CD4-positive, alpha-beta T cell (primary cell): ENCODE measurements at regions not wholly inside any gene's neighbourhood (a gene's known extent, or its start where the extent isn't known, plus 50 kb on each side); places are given as distances from the start of the nearest gene placed in this dataset.

ENCODE experiments used
- ATAC-seq: fragments of 200-7000 bp; cut with Tn5 transposase; one replicate; pipeline ENCODE4 v1.10.0; 2022; ENCODE audit warnings: mild to moderate bottlenecking; ENCODE audit not compliant: poor library complexity
- CTCF ChIA-PET: fragments of 350-600 bp; sonication (Branson Sonifier 250); formaldehyde crosslinking; loops from one replicate; lab custom pipeline; 2021; ENCODE audit warnings: antibody characterized with exemption, inconsistent platforms; lab: Charles Lee
- POLR2A ChIA-PET: fragments of 350-600 bp; sonication (Branson Sonifier 250); formaldehyde crosslinking; loops from one replicate; lab custom pipeline; 2021; ENCODE audit warnings: antibody characterized with exemption, inconsistent platforms; lab: Charles Lee
- DNase-seq, 14 experiments: peaks; one replicate each; pipeline ENCODE4 v3.0.0-alpha.2; 2013 to 2020; ENCODE audit warnings: mixed read lengths in 2 of 14
- H3K27ac ChIP-seq, 2 donors: one replicate each; pipeline versions ENCODE4 v1.5.1 to v1.7.0; 2013; ENCODE audit warnings: low read length in 2 of 2, low read depth in 1 of 2, mild to moderate bottlenecking in 1 of 2
- H3K27me3 ChIP-seq, 2 experiments: 1 replicate in 1 of 2; 2 replicates in 1 of 2; pipeline versions ENCODE4 v1.6.1 to v1.7.0; 2013; ENCODE audit warnings: low read length in 2 of 2, control low read depth in 1 of 2, mild to moderate bottlenecking in 1 of 2, moderate library complexity in 1 of 2; ENCODE audit not compliant: insufficient read depth in 2 of 2, control insufficient read depth in 1 of 2
- H3K36me3 ChIP-seq: one replicate; pipeline ENCODE4 v1.6.1; 2013; ENCODE audit warnings: low read length, control low read depth; ENCODE audit not compliant: insufficient read depth
- H3K4me1 ChIP-seq: one replicate; pipeline ENCODE4 v1.6.1; 2013; ENCODE audit warnings: low read length, control low read depth; ENCODE audit not compliant: insufficient read depth
- H3K4me3 ChIP-seq: one replicate; pipeline ENCODE4 v1.5.1; 2013; ENCODE audit warnings: mild to moderate bottlenecking, low read length, moderate library complexity
- H3K9me3 ChIP-seq, 2 experiments: 1 replicate in 1 of 2; 2 replicates in 1 of 2; pipeline versions ENCODE4 v1.6.1 to v1.7.0; 2013; ENCODE audit warnings: low read length in 2 of 2, mild to moderate bottlenecking in 2 of 2, control low read depth in 1 of 2, moderate library complexity in 1 of 2; ENCODE audit not compliant: control insufficient read depth in 1 of 2, insufficient read depth in 1 of 2
- H3K27ac Mint-ChIP-seq: one replicate; pipeline ENCODE4 v1.8.0; 2020; ENCODE audit warnings: mixed read lengths
- H3K27me3 Mint-ChIP-seq: one replicate; pipeline ENCODE4 v1.8.0; 2021; ENCODE audit warnings: mixed read lengths
- H3K36me3 Mint-ChIP-seq: one replicate; pipeline ENCODE4 v1.8.0; 2021; ENCODE audit warnings: low read depth, mixed read lengths
- H3K4me1 Mint-ChIP-seq: one replicate; pipeline ENCODE4 v1.8.0; 2021; ENCODE audit warnings: low read depth, mixed read lengths
- H3K4me3 Mint-ChIP-seq: one replicate; pipeline ENCODE4 v1.8.0; 2020; ENCODE audit warnings: mild to moderate bottlenecking, mixed read lengths
- H3K9me3 Mint-ChIP-seq: one replicate; pipeline ENCODE4 v1.8.0; 2020; ENCODE audit warnings: mixed read lengths
- intact Hi-C, 2 experiments: fragments of 100-400 bp; cut with DNase I in 1 of 2; cut with micrococcal nuclease in 1 of 2; formaldehyde crosslinking; loops; one replicate each; pipeline versions ENCODE4 v1.15.1 to v1.9.0; 2023 to 2025; cut with DNase I, micrococcal nuclease
- TF ChIP-seq, protein P1 (sequence below): fragments of 200-600 bp; IDR thresholded peaks from one replicate; pipeline ENCODE4 v1.8.0; 2022; ENCODE audit warnings: antibody characterized with exemption, mild to moderate bottlenecking

DNA sequence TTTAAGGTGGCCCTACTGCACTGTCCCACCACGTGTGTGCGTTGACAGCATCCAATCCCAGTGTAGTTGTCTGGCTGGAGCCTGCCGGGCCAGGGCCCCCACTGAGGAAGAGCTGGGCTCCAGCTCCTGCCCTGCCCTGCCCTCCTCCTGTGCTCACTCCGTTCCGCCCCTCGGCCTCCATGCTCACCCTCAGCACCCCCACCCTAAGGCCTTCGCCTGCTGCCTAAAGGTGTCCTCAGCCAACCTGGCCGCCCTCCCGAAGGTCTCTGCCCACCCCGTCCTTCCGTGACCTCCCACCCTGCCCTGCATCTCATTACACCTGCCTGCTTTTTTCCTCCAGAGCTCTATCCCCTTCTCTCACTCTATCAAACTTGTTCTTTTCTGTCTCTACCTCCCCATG lies 118.0 kb downstream of the TPRA1 start:
- H3K9me3 ChIP-seq: peaks cover 0 to 13% of the 10 kb centered on the region in 2 experiments
- intact Hi-C loops: no loop called here
- H3K4me3 ChIP-seq: no peak overlapping the region
- Mint-ChIP-seq H3K4me1 (no peaks in the 10 kb centered on the region), H3K27me3 (peaks cover 15% of the 10 kb centered on the region), H3K36me3 (no peaks in the 10 kb centered on the region), H3K9me3 (no peaks in the 10 kb centered on the region), H3K27ac (no peak overlapping the region), H3K4me3 (no peak overlapping the region)
- DNase-seq: no peak
- no peak for ATAC-seq
- ChIA-PET POLR2A (no interaction called here), CTCF (no interaction called here)
- H3K36me3 ChIP-seq: no peaks in the 10 kb centered on the region
- H3K4me1 ChIP-seq: no peaks in the 10 kb centered on the region
- H3K27ac ChIP-seq: no peak overlapping the region
- H3K27me3 ChIP-seq: no peaks in the 10 kb centered on the region
- TF ChIP-seq, protein P1, sequence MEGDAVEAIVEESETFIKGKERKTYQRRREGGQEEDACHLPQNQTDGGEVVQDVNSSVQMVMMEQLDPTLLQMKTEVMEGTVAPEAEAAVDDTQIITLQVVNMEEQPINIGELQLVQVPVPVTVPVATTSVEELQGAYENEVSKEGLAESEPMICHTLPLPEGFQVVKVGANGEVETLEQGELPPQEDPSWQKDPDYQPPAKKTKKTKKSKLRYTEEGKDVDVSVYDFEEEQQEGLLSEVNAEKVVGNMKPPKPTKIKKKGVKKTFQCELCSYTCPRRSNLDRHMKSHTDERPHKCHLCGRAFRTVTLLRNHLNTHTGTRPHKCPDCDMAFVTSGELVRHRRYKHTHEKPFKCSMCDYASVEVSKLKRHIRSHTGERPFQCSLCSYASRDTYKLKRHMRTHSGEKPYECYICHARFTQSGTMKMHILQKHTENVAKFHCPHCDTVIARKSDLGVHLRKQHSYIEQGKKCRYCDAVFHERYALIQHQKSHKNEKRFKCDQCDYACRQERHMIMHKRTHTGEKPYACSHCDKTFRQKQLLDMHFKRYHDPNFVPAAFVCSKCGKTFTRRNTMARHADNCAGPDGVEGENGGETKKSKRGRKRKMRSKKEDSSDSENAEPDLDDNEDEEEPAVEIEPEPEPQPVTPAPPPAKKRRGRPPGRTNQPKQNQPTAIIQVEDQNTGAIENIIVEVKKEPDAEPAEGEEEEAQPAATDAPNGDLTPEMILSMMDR: no peak

- CTCF ChIA-PET: no interaction called here
- DNase-seq (no peak), ATAC-seq (no peak)
- H3K4me1 Mint-ChIP-seq: no peaks in the 10 kb centered on the region
- Histone ChIP-seq H3K27ac (no peak overlapping the region), H3K27me3 (no peaks in the 10 kb centered on the region), H3K9me3 (peaks cover 0 to 18% of the 10 kb centered on the region in 2 experiments), H3K4me3 (no peak overlapping the region), H3K36me3 (no peaks in the 10 kb centered on the region), H3K4me1 (no peaks in the 10 kb centered on the region)
- H3K36me3 Mint-ChIP-seq: no peaks in the 10 kb centered on the region
- no peak overlapping the region for H3K4me3 Mint-ChIP-seq
- H3K9me3 Mint-ChIP-seq: no peaks in the 10 kb centered on the region
- H3K27ac Mint-ChIP-seq: no peak overlapping the region
- TF ChIP-seq, protein P1: no peak
- intact Hi-C loops: no loop called here
- POLR2A ChIA-PET: no interaction called here
- peaks cover 20% of the 10 kb centered on the region for H3K27me3 Mint-ChIP-seq
Measured at GRCh38 chr3:127471142-127471541, 119.4 kb downstream of the TPRA1 start.

- TF ChIP-seq, protein P1: no peak
- intact Hi-C loops: no loop called here
- no peak for DNase-seq
Measured at GRCh38 chr3:127469760-127470159, 120.8 kb downstream of the TPRA1 start.

More at GRCh38 chr3:127469760-127470159, 120.8 kb downstream of the TPRA1 start:
- Mint-ChIP-seq H3K4me3 (no peak overlapping the region), H3K27ac (no peak overlapping the region), H3K36me3 (no peaks in the 10 kb centered on the region), H3K9me3 (no peaks in the 10 kb centered on the region), H3K4me1 (no peaks in the 10 kb centered on the region), H3K27me3 (peaks cover 24% of the 10 kb centered on the region)
- Histone ChIP-seq H3K4me3 (no peak overlapping the region), H3K27me3 (no peaks in the 10 kb centered on the region), H3K36me3 (no peaks in the 10 kb centered on the region), H3K9me3 (peaks cover 0 to 18% of the 10 kb centered on the region in 2 experiments), H3K27ac (no peak overlapping the region), H3K4me1 (no peaks in the 10 kb centered on the region)
- POLR2A ChIA-PET: no interaction called here
- ATAC-seq: no peak
- CTCF ChIA-PET: no interaction called here
